ENCODE measurements at regions not wholly inside any gene's neighbourhood (a gene's known extent, or its start where the extent isn't known, plus 50 kb on each side); places are given as distances from the start of the nearest gene placed in this dataset.

- ChIA-PET CTCF (ENCODE audit: low intra/inter-chr PET ratio) (no interaction called here), POLR2A (no interaction called here)
- H4K20me1 ChIP-seq (replicated peaks; ENCODE audit: control insufficient read depth, insufficient read depth, low read length), result no peaks in the 10 kb centered on the region
- BruUV-seq (replicated peaks), result no TSS peak
- H3K27ac ChIP-seq (ENCODE audit: extremely low read depth, low read depth, low read length), result no peak overlapping the region
- TF ChIP-seq CTCF (IDR thresholded peaks at IDR 0.05 in 2 of 3, conservative IDR thresholded peaks at IDR 0.05 in 1 of 3; ENCODE audit: insufficient read depth in 2 of 3, low read depth in 1 of 3, low read length in 3 of 3) (0 out of 6 replicates have a peak, but pooled peaks of 1 of the 3 experiments have one; percentile 11), NCOA6 (IDR thresholded peaks at IDR 0.05) (no peak), ZNF134 (CRISPR knock-in tag; conservative IDR thresholded peaks at IDR 0.05) (no peak)
- no peaks in the 10 kb centered on the region for H3K36me3 ChIP-seq (ENCODE audit: control insufficient read depth, insufficient read depth, low read length)
- intact Hi-C loops (cut with micrococcal nuclease) (no loop called here), in situ Hi-C loops (cut with MboI) (no loop called here)
- H3K9me3 ChIP-seq (replicated peaks; ENCODE audit: control insufficient read depth, insufficient read depth, low read depth, low read length), result no peaks in the 10 kb centered on the region
- H3K4me2 ChIP-seq (ENCODE audit: insufficient read depth, low read length), result no peak overlapping the region
- no peaks in the 10 kb centered on the region for H3K4me1 ChIP-seq (replicated peaks in 1 of 2; ENCODE audit: control insufficient read depth in 2 of 2, insufficient read depth in 2 of 2, low read length in 2 of 2)
- ATAC-seq (peak; percentile 65), DNase-seq (ENCODE audit: extremely low read depth in 1 of 4, low spot score in 3 of 4) (peak in 1 of 4 experiments; percentile 1), FAIRE-seq (no peak)
- no peaks in the 10 kb centered on the region for H3K9me1 ChIP-seq (ENCODE audit: control insufficient read depth, insufficient read depth, low read length)
- 0% methylated on average over 2 of the region's 2 CpGs for WGBS (ENCODE audit: insufficient coverage, low coverage, missing lambda C conversion rate)
- H3K4me3 ChIP-seq, result no peak overlapping the region
- no peaks in the 10 kb centered on the region for H3K27me3 ChIP-seq (ENCODE audit: control insufficient read depth in 2 of 2, insufficient read depth in 2 of 2, low read length in 2 of 2)
- H3K79me2 ChIP-seq (ENCODE audit: control insufficient read depth, insufficient read depth, low read length), result no peaks in the 10 kb centered on the region
- H2AFZ ChIP-seq (ENCODE audit: low read depth, low read length), result no peak overlapping the region
- no peak overlapping the region for H3K9ac ChIP-seq (ENCODE audit: insufficient read depth in 1 of 2, low read depth in 2 of 2, low read length in 2 of 2)
Measured at GRCh38 chrX:45952030-45952429, 593.2 kb downstream of the ZNF674 start.

- H3K4me3 ChIP-seq, result no peak overlapping the region
- H3K36me3 ChIP-seq (ENCODE audit: control insufficient read depth, insufficient read depth, low read length), result no peaks in the 10 kb centered on the region
- H3K4me2 ChIP-seq (ENCODE audit: insufficient read depth, low read length), result no peak overlapping the region
- in situ Hi-C loops (cut with MboI), result no loop called here
- ChIA-PET POLR2A (no interaction called here), CTCF (ENCODE audit: low intra/inter-chr PET ratio) (no interaction called here)
- H3K9me3 ChIP-seq (replicated peaks; ENCODE audit: control insufficient read depth, insufficient read depth, low read depth, low read length), result no peaks in the 10 kb centered on the region
- DNase-seq (ENCODE audit: extremely low read depth in 1 of 4, low spot score in 3 of 4), result no peak
- no peaks in the 10 kb centered on the region for H3K4me1 ChIP-seq (replicated peaks in 1 of 2; ENCODE audit: control insufficient read depth in 2 of 2, insufficient read depth in 2 of 2, low read length in 2 of 2)
- no peak overlapping the region for H3K27ac ChIP-seq (ENCODE audit: extremely low read depth, low read depth, low read length)
- intact Hi-C loops (cut with micrococcal nuclease), result no loop called here
- no peaks in the 10 kb centered on the region for H4K20me1 ChIP-seq (replicated peaks; ENCODE audit: control insufficient read depth, insufficient read depth, low read length)
- H3K27me3 ChIP-seq (ENCODE audit: control insufficient read depth in 2 of 2, insufficient read depth in 2 of 2, low read length in 2 of 2), result no peaks in the 10 kb centered on the region
- ATAC-seq, result no peak
- H3K9me1 ChIP-seq (ENCODE audit: control insufficient read depth, insufficient read depth, low read length), result no peaks in the 10 kb centered on the region
- H3K79me2 ChIP-seq (ENCODE audit: control insufficient read depth, insufficient read depth, low read length), result no peaks in the 10 kb centered on the region
- no peak overlapping the region for H3K9ac ChIP-seq (ENCODE audit: insufficient read depth in 1 of 2, low read depth in 2 of 2, low read length in 2 of 2)
- no peak for FAIRE-seq
- no peak overlapping the region for H2AFZ ChIP-seq (ENCODE audit: low read depth, low read length)
- no TSS peak for BruUV-seq (replicated peaks)
- TF ChIP-seq ZNF764 (CRISPR knock-in tag; IDR thresholded peaks at IDR 0.05; ENCODE audit: low read depth) (no peak), NFIC (IDR thresholded peaks at IDR 0.05) (no peak)
Measured at GRCh38 chrX:45935408-45935807, 609.8 kb downstream of the ZNF674 start.
